T-helper 17 cell (primary cell): ENCODE measurements at regions not wholly inside any gene's neighbourhood (a gene's known extent, or its start where the extent isn't known, plus 50 kb on each side); places are given as distances from the start of the nearest gene placed in this dataset.

Experiments
- ATAC-seq: fragments of 150-1000 bp; cut with Tn5 transposase; 2 replicates; pipeline ENCODE4 v1.10.0; 2021; ENCODE audit warnings: mild to moderate bottlenecking, moderate library complexity
- DNase-seq, 3 donors: peaks; one replicate each; pipeline versions ENCODE4 v3.0.0 to v3.0.0-alpha.2; 2020 to 2021
- H3K9me3 ChIP-seq: one replicate; pipeline ENCODE4 v1.7.0; 2013; ENCODE audit warnings: low read length, mild to moderate bottlenecking; ENCODE audit not compliant: control insufficient read depth, poor library complexity, severe bottlenecking
- H3K27ac Mint-ChIP-seq: one replicate; pipeline ENCODE4 v1.8.0; 2022; ENCODE audit warnings: mild to moderate bottlenecking, moderate library complexity, mixed read lengths
- H3K27me3 Mint-ChIP-seq: one replicate; pipeline ENCODE4 v1.8.0; 2022; ENCODE audit warnings: mixed read lengths
- H3K36me3 Mint-ChIP-seq: one replicate; pipeline ENCODE4 v1.8.0; 2022; ENCODE audit warnings: low read depth, mixed read lengths
- H3K4me1 Mint-ChIP-seq: one replicate; pipeline ENCODE4 v1.8.0; 2022; ENCODE audit warnings: mild to moderate bottlenecking, mixed read lengths
- H3K4me3 Mint-ChIP-seq: one replicate; pipeline ENCODE4 v1.8.0; 2022; ENCODE audit warnings: mild to moderate bottlenecking, moderate library complexity, mixed read lengths

DNA sequence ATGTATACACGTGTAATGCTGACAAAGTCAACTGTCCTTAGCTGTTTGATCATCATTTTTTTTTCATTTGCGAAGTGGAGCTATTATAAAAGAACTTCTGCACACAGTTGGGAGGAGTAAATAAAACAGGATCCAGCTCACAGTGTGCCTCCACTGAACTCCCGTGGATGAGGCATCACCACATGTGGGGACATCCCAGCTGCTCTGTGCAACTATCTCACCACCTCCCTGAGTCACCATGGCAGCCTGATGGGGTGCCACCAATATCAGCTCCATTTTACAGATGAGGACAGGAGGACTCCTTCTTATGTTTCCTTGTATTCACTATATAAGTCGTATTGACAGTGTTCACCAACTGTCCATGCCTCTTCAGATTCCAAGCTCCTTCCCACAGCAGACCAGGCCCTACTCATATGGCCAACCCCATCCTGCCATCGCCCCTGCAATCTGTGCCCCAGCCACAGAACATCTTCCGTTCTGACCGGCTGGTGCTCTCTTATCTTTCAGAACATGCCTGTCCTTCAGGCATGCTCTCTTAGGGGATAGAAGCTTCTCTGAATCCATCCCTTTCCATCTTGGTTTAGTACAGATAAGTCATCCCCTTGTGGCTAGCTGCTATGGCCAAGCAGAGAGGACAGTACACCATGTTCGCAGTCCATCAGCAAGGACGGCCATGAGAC, 288.1 kb downstream of the RNF144A start:
- peaks cover 8% of the 10 kb centered on the region for H3K27me3 Mint-ChIP-seq
- ATAC-seq (no peak), DNase-seq (no peak)
- H3K36me3 Mint-ChIP-seq: no peaks in the 10 kb centered on the region
- H3K27ac Mint-ChIP-seq: no peak overlapping the region
- no peaks in the 10 kb centered on the region for H3K9me3 ChIP-seq
- H3K4me1 Mint-ChIP-seq: no peaks in the 10 kb centered on the region
- H3K4me3 Mint-ChIP-seq: no peak overlapping the region

GRCh38 chr2:7206111-7206810, 289.0 kb downstream of the RNF144A start:
- ATAC-seq (no peak), DNase-seq (no peak)
- Mint-ChIP-seq H3K4me1 (no peaks in the 10 kb centered on the region), H3K27ac (no peak overlapping the region), H3K27me3 (peaks cover 8% of the 10 kb centered on the region), H3K4me3 (no peak overlapping the region), H3K36me3 (no peaks in the 10 kb centered on the region)
- no peaks in the 10 kb centered on the region for H3K9me3 ChIP-seq

DNA sequence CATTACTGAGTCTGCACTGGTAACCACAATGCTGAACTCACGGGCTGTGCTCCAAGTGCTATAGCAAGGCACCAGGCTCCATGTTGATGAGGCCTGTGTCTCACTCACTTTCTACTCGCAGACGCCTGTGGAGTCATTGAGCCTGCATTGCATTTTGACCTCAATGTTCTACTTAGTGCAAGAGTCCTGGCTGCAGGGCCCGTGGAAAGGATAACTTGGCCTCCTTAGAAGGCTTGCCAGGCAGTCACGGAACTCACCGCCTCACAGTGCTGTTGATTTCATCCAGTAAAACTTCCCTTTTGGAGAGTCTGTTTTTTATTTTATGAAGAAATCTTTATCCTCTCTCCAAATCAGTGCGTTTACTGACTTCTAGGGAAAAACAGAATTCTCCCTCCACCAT, 290.4 kb downstream of the RNF144A start:
- H3K4me3 Mint-ChIP-seq: no peak overlapping the region
- peaks cover 8% of the 10 kb centered on the region for H3K27me3 Mint-ChIP-seq
- H3K27ac Mint-ChIP-seq: no peak overlapping the region
- no peaks in the 10 kb centered on the region for H3K4me1 Mint-ChIP-seq
- H3K9me3 ChIP-seq: no peaks in the 10 kb centered on the region
- DNase-seq (no peak), ATAC-seq (no peak)
- H3K36me3 Mint-ChIP-seq: no peaks in the 10 kb centered on the region

DNA sequence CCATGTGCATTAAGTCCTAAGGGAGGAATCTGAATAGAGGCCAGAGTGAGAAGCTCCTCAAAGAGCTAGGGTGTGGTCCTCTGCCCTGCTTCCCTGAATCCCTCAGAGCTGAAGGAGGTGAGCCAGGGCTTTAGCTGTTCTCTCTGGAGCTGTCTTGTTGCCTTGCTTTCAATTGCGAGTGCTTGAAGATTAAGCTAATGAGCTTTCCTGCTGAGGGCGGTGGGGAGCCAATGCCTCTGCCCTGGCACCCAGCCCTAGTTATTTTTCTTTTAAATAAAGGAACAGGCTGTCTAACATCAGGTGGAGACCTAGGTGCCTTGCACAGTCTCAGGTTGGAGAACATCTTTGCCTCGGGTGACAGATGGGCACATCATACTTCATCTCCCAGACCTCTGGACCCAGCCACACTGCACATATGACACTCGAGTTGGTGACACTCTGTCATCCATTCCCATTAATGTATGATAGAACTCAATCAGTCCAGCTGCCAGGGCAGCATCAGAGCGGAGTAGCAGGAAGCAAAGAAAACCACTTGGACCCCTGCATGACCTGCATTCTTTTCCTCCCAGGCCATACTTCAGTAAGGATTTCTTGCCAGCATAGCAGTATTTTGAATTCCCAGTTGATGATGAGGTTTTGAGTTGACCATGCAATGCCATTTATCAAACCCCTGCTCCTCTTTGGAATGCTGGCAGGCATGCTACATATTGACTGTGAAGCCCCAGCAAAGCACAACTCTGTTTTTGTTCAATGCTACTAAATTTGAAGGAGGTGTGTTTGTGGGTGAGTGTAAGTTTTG, 292.7 kb downstream of the RNF144A start:
- DNase-seq (no peak), ATAC-seq (no peak)
- no peak overlapping the region for H3K4me3 Mint-ChIP-seq
- H3K4me1 Mint-ChIP-seq: no peaks in the 10 kb centered on the region
- H3K9me3 ChIP-seq: no peaks in the 10 kb centered on the region
- peaks cover 8% of the 10 kb centered on the region for H3K27me3 Mint-ChIP-seq
- no peak overlapping the region for H3K27ac Mint-ChIP-seq
- H3K36me3 Mint-ChIP-seq: peaks cover 3% of the 10 kb centered on the region

DNA sequence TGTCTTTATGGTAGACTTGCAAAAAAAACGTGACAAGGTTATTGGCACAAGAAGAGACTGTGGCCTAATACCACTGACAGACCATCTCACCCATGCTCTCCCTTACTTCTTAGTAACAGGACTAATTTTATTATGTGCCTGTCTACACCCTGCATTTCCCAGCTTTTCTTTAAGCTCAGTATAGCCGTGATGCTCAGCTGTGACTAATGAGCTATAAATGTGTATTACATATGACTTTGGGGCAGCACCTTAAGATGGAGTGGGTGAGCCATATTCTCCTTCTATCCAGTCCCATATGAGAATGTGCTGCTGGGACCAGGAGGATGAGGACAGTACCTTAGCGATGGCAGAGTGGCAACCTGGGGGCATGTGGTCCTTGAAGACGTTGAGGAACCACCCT, 293.5 kb downstream of the RNF144A start:
- Mint-ChIP-seq H3K27ac (no peak overlapping the region), H3K36me3 (peaks cover 3% of the 10 kb centered on the region), H3K27me3 (peaks cover 2% of the 10 kb centered on the region), H3K4me1 (no peaks in the 10 kb centered on the region), H3K4me3 (no peak overlapping the region)
- no peaks in the 10 kb centered on the region for H3K9me3 ChIP-seq
- DNase-seq (no peak), ATAC-seq (no peak)

- H3K27ac Mint-ChIP-seq: no peak overlapping the region
- ATAC-seq: no peak
- no peak overlapping the region for H3K4me3 Mint-ChIP-seq
- peaks cover 2% of the 10 kb centered on the region for H3K36me3 Mint-ChIP-seq
- H3K9me3 ChIP-seq: no peaks in the 10 kb centered on the region
- H3K4me1 Mint-ChIP-seq: peaks cover 2% of the 10 kb centered on the region
- DNase-seq: no peak
- peaks cover 6% of the 10 kb centered on the region for H3K27me3 Mint-ChIP-seq
Measured at GRCh38 chr2:7225848-7226247, 308.6 kb downstream of the RNF144A start.

- no peak overlapping the region for H3K4me3 Mint-ChIP-seq
- H3K9me3 ChIP-seq: no peaks in the 10 kb centered on the region
- no peak overlapping the region for H3K27ac Mint-ChIP-seq
- peaks cover 2% of the 10 kb centered on the region for H3K36me3 Mint-ChIP-seq
- peaks cover 6% of the 10 kb centered on the region for H3K27me3 Mint-ChIP-seq
- DNase-seq (no peak), ATAC-seq (no peak)
- peaks cover 2% of the 10 kb centered on the region for H3K4me1 Mint-ChIP-seq
Measured at GRCh38 chr2:7226501-7226900, 309.3 kb downstream of the RNF144A start.

DNA sequence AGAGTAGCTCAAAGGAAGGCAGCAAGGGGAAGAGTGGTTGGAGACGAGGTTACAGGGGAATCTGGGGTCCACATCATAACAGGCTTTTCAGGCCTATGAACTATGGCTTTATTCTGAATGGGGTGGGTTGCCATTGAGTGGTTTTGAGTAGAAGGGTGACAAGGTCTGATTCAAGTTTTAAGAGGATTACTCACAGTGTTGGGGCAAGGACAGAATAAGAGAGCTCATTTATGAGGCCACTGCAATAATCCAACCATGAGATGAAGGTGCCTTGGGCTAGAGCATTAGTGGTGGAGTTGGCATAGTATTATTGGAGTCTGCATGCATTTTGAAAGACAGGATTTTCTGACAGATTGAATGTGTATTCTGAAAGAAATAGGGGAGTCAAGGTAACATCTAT, 315.9 kb downstream of the RNF144A start:
- ATAC-seq: no peak
- H3K27me3 Mint-ChIP-seq: no peaks in the 10 kb centered on the region
- H3K36me3 Mint-ChIP-seq: peaks cover 3% of the 10 kb centered on the region
- no peak for DNase-seq
- H3K4me3 Mint-ChIP-seq: no peak overlapping the region
- H3K27ac Mint-ChIP-seq: no peak overlapping the region
- H3K4me1 Mint-ChIP-seq: no peaks in the 10 kb centered on the region
- no peaks in the 10 kb centered on the region for H3K9me3 ChIP-seq

- H3K36me3 Mint-ChIP-seq: peaks cover 3% of the 10 kb centered on the region
- DNase-seq (no peak), ATAC-seq (no peak)
- H3K9me3 ChIP-seq: no peaks in the 10 kb centered on the region
- no peak overlapping the region for H3K4me3 Mint-ChIP-seq
- H3K27me3 Mint-ChIP-seq: no peaks in the 10 kb centered on the region
- no peak overlapping the region for H3K27ac Mint-ChIP-seq
- H3K4me1 Mint-ChIP-seq: no peaks in the 10 kb centered on the region
Measured at GRCh38 chr2:7237466-7237865, 320.3 kb downstream of the RNF144A start.

DNA sequence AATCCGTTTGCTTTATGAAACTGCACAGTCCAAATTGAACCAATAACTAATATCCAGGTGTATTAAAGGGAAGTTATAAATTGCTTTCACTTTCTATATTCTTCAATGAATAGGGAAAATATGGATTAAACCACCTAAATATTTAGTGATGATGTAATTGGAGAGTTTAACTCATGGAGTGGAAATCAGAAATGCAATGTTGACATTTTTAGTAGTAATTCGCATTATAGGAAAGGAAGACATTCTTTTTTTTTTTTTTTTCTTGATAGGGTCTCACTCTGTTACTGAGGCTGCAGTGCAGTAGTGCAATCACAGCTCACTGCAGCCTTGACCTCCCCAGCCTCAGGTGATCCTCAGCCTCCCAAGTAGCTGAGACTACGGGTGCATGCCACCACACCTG, 321.9 kb downstream of the RNF144A start:
- DNase-seq (no peak), ATAC-seq (no peak)
- Mint-ChIP-seq H3K4me1 (no peaks in the 10 kb centered on the region), H3K36me3 (no peaks in the 10 kb centered on the region), H3K4me3 (no peak overlapping the region), H3K27me3 (no peaks in the 10 kb centered on the region), H3K27ac (no peak overlapping the region)
- H3K9me3 ChIP-seq: no peaks in the 10 kb centered on the region

GRCh38 chr2:7241041-7241745, 324.0 kb downstream of the RNF144A start:
- no peaks in the 10 kb centered on the region for H3K9me3 ChIP-seq
- peaks cover 4% of the 10 kb centered on the region for H3K36me3 Mint-ChIP-seq
- ATAC-seq (no peak), DNase-seq (no peak)
- peaks cover 8% of the 10 kb centered on the region for H3K27me3 Mint-ChIP-seq
- H3K4me3 Mint-ChIP-seq: no peak overlapping the region
- H3K4me1 Mint-ChIP-seq: peaks cover 3% of the 10 kb centered on the region
- H3K27ac Mint-ChIP-seq: no peak overlapping the region

- H3K9me3 ChIP-seq: no peaks in the 10 kb centered on the region
- Mint-ChIP-seq H3K4me3 (no peak overlapping the region), H3K27me3 (peaks cover 16% of the 10 kb centered on the region), H3K4me1 (peaks cover 5% of the 10 kb centered on the region), H3K36me3 (peaks cover 4% of the 10 kb centered on the region), H3K27ac (no peak overlapping the region)
- DNase-seq: no peak
- ATAC-seq: no peak
Measured at GRCh38 chr2:7242189-7242867, 325.1 kb downstream of the RNF144A start.

GRCh38 chr2:7243276-7243675, 326.1 kb downstream of the RNF144A start:
- no peaks in the 10 kb centered on the region for H3K9me3 ChIP-seq

More at GRCh38 chr2:7243276-7243675, 326.1 kb downstream of the RNF144A start:
- no peak for ATAC-seq
- no peak overlapping the region for H3K4me3 Mint-ChIP-seq
- H3K4me1 Mint-ChIP-seq: peaks cover 5% of the 10 kb centered on the region
- no peak for DNase-seq
- no peak overlapping the region for H3K27ac Mint-ChIP-seq
- peaks cover 4% of the 10 kb centered on the region for H3K36me3 Mint-ChIP-seq
- peaks cover 16% of the 10 kb centered on the region for H3K27me3 Mint-ChIP-seq
